H1 (cell line): ENCODE measurements at regions not wholly inside any gene's neighbourhood (a gene's known extent, or its start where the extent isn't known, plus 50 kb on each side); places are given as distances from the start of the nearest gene placed in this dataset.

Experiments
- CTCF ChIA-PET: fragments of 300-600 bp; sonication (Branson Sonifier 250); formaldehyde crosslinking; loops from one replicate; lab custom pipeline; 2021; ENCODE audit not compliant: partially characterized antibody; lab: Charles Lee
- POLR2A ChIA-PET: fragments of 300-600 bp; sonication (Branson Sonifier 250); formaldehyde crosslinking; loops from one replicate; lab custom pipeline; 2021; ENCODE audit warnings: inconsistent platforms; ENCODE audit not compliant: partially characterized antibody; lab: Charles Lee
- DNase-seq, 2 experiments: peaks; one replicate each; pipeline versions ENCODE4 v3.0.0 to v3.0.0-alpha.2; 2010 to 2022; ENCODE audit warnings: low spot score in 2 of 2, low read depth in 1 of 2, mixed read lengths in 1 of 2
- FAIRE-seq: peaks from 2 replicates; lab custom pipeline; 2011; peaks lifted over from hg19 to GRCh38; lab: Jason Lieb, UNC
- H2AFZ ChIP-seq: 2 replicates; pipeline ENCODE4 v1.8.1; 2012; ENCODE audit warnings: low read length, inconsistent platforms
- H2AK5ac ChIP-seq: 2 replicates; pipeline ENCODE4 v1.6.1; 2013; ENCODE audit warnings: low read depth, low read length
- H2BK120ac ChIP-seq: replicated peaks from 2 replicates; pipeline ENCODE3; 2013; ENCODE audit warnings: low read depth, low read length, inconsistent platforms
- H2BK12ac ChIP-seq: 2 replicates; pipeline ENCODE4 v1.6.1; 2013; ENCODE audit warnings: low read depth, low read length
- H2BK15ac ChIP-seq: 2 replicates; pipeline ENCODE4 v1.6.1; 2013; ENCODE audit warnings: low read length
- H2BK20ac ChIP-seq: 2 replicates; pipeline ENCODE4 v1.6.1; 2013; ENCODE audit warnings: low read length
- H2BK5ac ChIP-seq: 2 replicates; pipeline ENCODE4 v1.6.1; 2013; ENCODE audit warnings: low read depth, low read length
- H3K14ac ChIP-seq: 2 replicates; pipeline ENCODE4 v1.6.1; 2013; ENCODE audit warnings: inconsistent platforms; ENCODE audit not compliant: insufficient read length
- H3K18ac ChIP-seq: 2 replicates; pipeline ENCODE4 v1.6.1; 2013; ENCODE audit warnings: low read length; ENCODE audit errors: extremely low read depth
- H3K23ac ChIP-seq: 2 replicates; pipeline ENCODE4 v1.6.1; 2013; ENCODE audit warnings: inconsistent platforms; ENCODE audit not compliant: insufficient read length
- H3K23me2 ChIP-seq: 2 replicates; pipeline ENCODE4 v1.6.1; 2013; ENCODE audit warnings: low read depth, low read length
- H3K27ac ChIP-seq: 2 replicates; pipeline ENCODE4 v1.6.1; 2011; ENCODE audit warnings: low read depth, low read length, inconsistent platforms
- H3K27me3 ChIP-seq, 4 experiments: replicated peaks in 1 of 4; 1 replicate in 1 of 4; 2 replicates in 3 of 4; pipeline versions ENCODE4 v1.6.1 to v1.8.1; 2011 to 2013; ENCODE audit warnings: low read length in 3 of 4, mild to moderate bottlenecking in 3 of 4, inconsistent platforms in 2 of 4, mixed read lengths in 2 of 4, moderate library complexity in 1 of 4; ENCODE audit not compliant: control insufficient read depth in 3 of 4, insufficient read depth in 3 of 4; ENCODE audit errors: extremely low read depth in 1 of 4
- H3K36me3 ChIP-seq, 4 experiments: 2 replicates each; pipeline versions ENCODE4 v1.6.1 to v1.8.1; 2011 to 2013; ENCODE audit warnings: mild to moderate bottlenecking in 4 of 4, low read length in 3 of 4, moderate library complexity in 2 of 4, control low read depth in 1 of 4, inconsistent platforms in 1 of 4; ENCODE audit not compliant: insufficient read depth in 4 of 4, control insufficient read depth in 2 of 4
- H3K4ac ChIP-seq: replicated peaks from 2 replicates; pipeline ENCODE3; 2013; ENCODE audit warnings: low read length, low read depth, mixed read lengths, inconsistent platforms; ENCODE audit not compliant: insufficient read length
- H3K4me1 ChIP-seq, 4 experiments: replicated peaks in 1 of 4; 1 replicate in 1 of 4; 2 replicates in 3 of 4; pipeline versions ENCODE4 v1.6.1 to v1.8.1; 2011 to 2013; ENCODE audit warnings: low read length in 3 of 4, inconsistent platforms in 2 of 4, mixed read lengths in 1 of 4; ENCODE audit not compliant: insufficient read depth in 4 of 4, control insufficient read depth in 3 of 4
- H3K4me2 ChIP-seq, 2 experiments: 2 replicates each; pipeline versions ENCODE4 v1.6.1 to v1.8.1; 2011 to 2013; ENCODE audit warnings: low read depth in 2 of 2, low read length in 2 of 2, control low read depth in 1 of 2, inconsistent platforms in 1 of 2, mild to moderate bottlenecking in 1 of 2; ENCODE audit not compliant: insufficient read depth in 1 of 2
- H3K4me3 ChIP-seq, 4 experiments: fragments of 200-600, 300-600 bp in 1 of 4; sonication (generic), shearing (Covaris generic), sonication (Bioruptor Twin) in 1 of 4; 2 replicates each; pipeline versions ENCODE4 v1.5.1 to v1.8.1; 2011 to 2016; ENCODE audit warnings: low read length in 4 of 4, low read depth in 3 of 4, control low read depth in 2 of 4, inconsistent platforms in 2 of 4, mild to moderate bottlenecking in 2 of 4, mixed read lengths in 1 of 4, moderate library complexity in 1 of 4; ENCODE audit not compliant: insufficient read depth in 2 of 4; ENCODE audit errors: extremely low read depth in 1 of 4
- H3K56ac ChIP-seq: replicated peaks from 2 replicates; pipeline ENCODE3; 2013; ENCODE audit warnings: low read depth, mild to moderate bottlenecking, mixed read lengths, low read length, inconsistent platforms; ENCODE audit not compliant: insufficient read length
- H3K79me1 ChIP-seq: 2 replicates; pipeline ENCODE4 v1.6.1; 2013; ENCODE audit warnings: low read depth, low read length, control low read depth
- H3K79me2 ChIP-seq, 2 experiments: 2 replicates each; pipeline versions ENCODE4 v1.6.1 to v1.8.1; 2012 to 2013; ENCODE audit warnings: low read length in 2 of 2, mild to moderate bottlenecking in 2 of 2, inconsistent platforms in 1 of 2; ENCODE audit not compliant: insufficient read depth in 2 of 2, control insufficient read depth in 1 of 2
- H3K9ac ChIP-seq, 4 experiments: replicated peaks in 1 of 4; 1 replicate in 1 of 4; 2 replicates in 3 of 4; pipeline versions ENCODE4 v1.6.1 to v1.8.1; 2011 to 2013; ENCODE audit warnings: low read depth in 3 of 4, low read length in 3 of 4, control low read depth in 2 of 4, mild to moderate bottlenecking in 2 of 4, moderate library complexity in 2 of 4, inconsistent platforms in 1 of 4; ENCODE audit errors: extremely low read depth in 1 of 4
- H3K9me3 ChIP-seq, 2 experiments: 2 replicates each; pipeline versions ENCODE4 v1.6.1 to v1.8.1; 2012 to 2013; ENCODE audit warnings: mild to moderate bottlenecking in 2 of 2, moderate library complexity in 2 of 2, control low read depth in 1 of 2, inconsistent platforms in 1 of 2, low read depth in 1 of 2, low read length in 1 of 2, mixed read lengths in 1 of 2; ENCODE audit not compliant: insufficient read depth in 2 of 2
- H4K20me1 ChIP-seq, 2 experiments: replicated peaks in 1 of 2; 2 replicates each; pipeline versions ENCODE3 to v1.8.1; 2011 to 2013; ENCODE audit warnings: inconsistent platforms in 2 of 2, low read length in 2 of 2, mild to moderate bottlenecking in 1 of 2; ENCODE audit not compliant: insufficient read depth in 2 of 2, control insufficient read depth in 1 of 2
- H4K5ac ChIP-seq: 2 replicates; pipeline ENCODE4 v1.6.1; 2013; ENCODE audit warnings: low read length, low read depth, mixed read lengths, inconsistent platforms; ENCODE audit not compliant: insufficient read length
- H4K8ac ChIP-seq: 2 replicates; pipeline ENCODE4 v1.8.0; 2013; ENCODE audit warnings: mild to moderate bottlenecking, moderate library complexity, low read length, inconsistent platforms; ENCODE audit not compliant: insufficient read depth; ENCODE audit errors: extremely low read depth
- H4K91ac ChIP-seq: replicated peaks from 2 replicates; pipeline ENCODE3; 2013; ENCODE audit warnings: low read length, mixed read lengths, inconsistent platforms; ENCODE audit not compliant: insufficient read length
- ASH2L ChIP-seq: fragments of 200-600, 300-600 bp; sonication (generic); IDR thresholded peaks from one replicate; pipeline ENCODE4 v1.7.1; 2017; ENCODE audit warnings: low read length
- BCL11A ChIP-seq, 2 experiments: IDR thresholded peaks; one replicate each; pipeline ENCODE4 v1.6.1; 2011; ENCODE audit warnings: low read depth in 2 of 2, low read length in 2 of 2, mild to moderate bottlenecking in 2 of 2
- CBX5 ChIP-seq: fragments of 300-800, 300-1000 bp; sonication (generic); IDR thresholded peaks from 2 replicates; pipeline ENCODE4 v1.7.1; 2016; ENCODE audit warnings: antibody characterized with exemption, low read length, low read depth
- CEBPB ChIP-seq: IDR thresholded peaks from 2 replicates; pipeline ENCODE4 v1.6.1; 2012; ENCODE audit warnings: low read depth, low read length
- FOSL1 ChIP-seq: IDR thresholded peaks from 2 replicates; pipeline ENCODE4 v1.6.1; 2011; ENCODE audit warnings: mild to moderate bottlenecking, low read depth, low read length, moderate library complexity; ENCODE audit not compliant: insufficient read depth
- GABPA ChIP-seq: IDR thresholded peaks from 2 replicates; pipeline ENCODE4 v1.6.1; 2011; ENCODE audit warnings: mild to moderate bottlenecking, low read length, moderate library complexity, borderline replicate concordance; ENCODE audit not compliant: insufficient read depth
- JUN ChIP-seq: IDR thresholded peaks from 2 replicates; pipeline ENCODE4 v1.6.1; 2011; ENCODE audit warnings: low read depth, mild to moderate bottlenecking, improper control_type of control experiment, low read length
- KDM1A ChIP-seq: fragments of 200-600, 300-600 bp; sonication (generic); IDR thresholded peaks from 2 replicates; pipeline ENCODE4 v1.7.1; 2016; ENCODE audit warnings: mild to moderate bottlenecking, low read length, borderline replicate concordance
- RBBP5 ChIP-seq: IDR thresholded peaks from 2 replicates; pipeline ENCODE4 v1.7.1; 2012; ENCODE audit warnings: low read depth, mild to moderate bottlenecking, inconsistent platforms, low read length, moderate library complexity, borderline replicate concordance
- RFX5 ChIP-seq: IDR thresholded peaks from 2 replicates; pipeline ENCODE4 v1.6.1; 2011; ENCODE audit warnings: low read depth, low read length, improper control_type of control experiment, borderline replicate concordance
- SIN3A ChIP-seq, 2 experiments: IDR thresholded peaks in 1 of 2; conservative IDR thresholded peaks in 1 of 2; 2 replicates each; pipeline ENCODE4 v1.6.1; 2011 to 2012; ENCODE audit warnings: low read length in 2 of 2, improper control_type of control experiment in 1 of 2, low read depth in 1 of 2, mild to moderate bottlenecking in 1 of 2
- SP1 ChIP-seq: IDR thresholded peaks from 2 replicates; pipeline ENCODE4 v1.6.1; 2011; ENCODE audit warnings: low read depth, low read length
- SP2 ChIP-seq: IDR thresholded peaks from 2 replicates; pipeline ENCODE4 v1.6.1; 2012; ENCODE audit warnings: mild to moderate bottlenecking, low read length, inconsistent platforms
- TAF7 ChIP-seq: optimal IDR thresholded peaks from 2 replicates; pipeline ENCODE3; 2011; ENCODE audit warnings: low read depth, mild to moderate bottlenecking, inconsistent platforms, low read length, moderate library complexity, borderline replicate concordance
- YY1 ChIP-seq: IDR thresholded peaks from 2 replicates; pipeline ENCODE4 v1.6.1; 2011; ENCODE audit warnings: low read depth, mild to moderate bottlenecking, low read length
- WGBS, 2 experiments: shearing (Covaris generic) in 1 of 2; methylation state at CpG; one replicate each; pipeline versions ENCODE4 v1.1.6 to v1.1.7; 2013 to 2015; ENCODE audit warnings: low lambda C conversion rate in 2 of 2, mixed read lengths in 2 of 2, inconsistent platforms in 1 of 2, low coverage in 1 of 2, missing lambda C conversion rate in 1 of 2; ENCODE audit not compliant: insufficient replicate concordance in 2 of 2, insufficient coverage in 1 of 2, insufficient read length in 1 of 2; ENCODE audit errors: extremely low coverage in 1 of 2, missing lambda C conversion rate in 1 of 2; 5-methylcytosine and 5-hydroxymethylcytosine counted together
- TF ChIP-seq, protein P1 (sequence below): IDR thresholded peaks from 2 replicates; pipeline ENCODE4 v1.6.1; 2012; ENCODE audit warnings: inconsistent platforms

DNA sequence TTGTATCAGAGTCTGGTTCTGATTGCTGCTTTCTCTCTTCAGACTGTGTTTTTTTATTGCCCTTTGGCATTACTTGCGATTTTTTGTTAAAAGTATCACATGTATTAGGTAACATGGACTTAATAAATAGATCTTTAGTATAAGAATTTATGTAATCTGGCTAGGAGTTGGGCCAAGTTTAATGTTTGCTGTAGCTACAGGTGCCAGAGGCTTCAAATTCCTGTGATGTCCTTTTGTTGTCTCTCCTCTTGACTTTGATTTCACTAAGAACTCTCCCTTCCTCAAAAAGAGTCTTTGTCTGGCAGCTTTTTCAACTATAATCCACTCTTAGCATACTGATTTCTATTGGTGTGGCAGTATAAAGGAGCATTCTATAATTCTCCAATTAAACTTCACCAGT is 313.1 kb downstream of the DTWD2 start:
- Histone ChIP-seq H3K9me3 (no peaks in the 10 kb centered on the region), H3K9ac (no peak overlapping the region), H3K27me3 (no peaks in the 10 kb centered on the region), H3K4ac (no peak overlapping the region), H4K91ac (no peak overlapping the region), H3K4me1 (no peaks in the 10 kb centered on the region), H4K20me1 (no peaks in the 10 kb centered on the region), H3K4me3 (no peak overlapping the region), H2BK5ac (no peak overlapping the region), H3K4me2 (no peak overlapping the region), H3K79me2 (no peaks in the 10 kb centered on the region), H3K79me1 (no peaks in the 10 kb centered on the region), H2BK12ac (no peak overlapping the region), H3K23ac (no peak overlapping the region), H4K8ac (no peak overlapping the region), H2BK120ac (no peak overlapping the region), H3K27ac (no peak overlapping the region), H2BK20ac (no peak overlapping the region), H3K56ac (no peak overlapping the region), H2BK15ac (no peak overlapping the region), H2AK5ac (no peak overlapping the region), H3K23me2 (no peaks in the 10 kb centered on the region), H2AFZ (no peak overlapping the region), H3K18ac (no peak overlapping the region), H3K14ac (no peak overlapping the region), H3K36me3 (no peaks in the 10 kb centered on the region), H4K5ac (no peak overlapping the region)
- no peak for TF ChIP-seq JUN
- TF ChIP-seq BCL11A (IDR thresholded peaks at IDR 0.05; ENCODE audit: low read depth in 2 of 2, low read length in 2 of 2) = no peak
- TF ChIP-seq SP1 = no peak
- no peak for TF ChIP-seq CEBPB
- no peak for TF ChIP-seq YY1
- no peak for TF ChIP-seq SP2
- no peak for TF ChIP-seq ASH2L
- no peak for TF ChIP-seq CBX5
- no peak for TF ChIP-seq SIN3A (conservative IDR thresholded peaks at IDR 0.05 in 1 of 2, IDR thresholded peaks at IDR 0.05 in 1 of 2; ENCODE audit: low read depth in 1 of 2, low read length in 2 of 2)
- no peak for TF ChIP-seq RBBP5
- TF ChIP-seq TAF7 = no peak
- TF ChIP-seq GABPA = no peak
- no peak for TF ChIP-seq KDM1A
- TF ChIP-seq FOSL1 = no peak
- TF ChIP-seq RFX5 = no peak
- TF ChIP-seq, protein P1, sequence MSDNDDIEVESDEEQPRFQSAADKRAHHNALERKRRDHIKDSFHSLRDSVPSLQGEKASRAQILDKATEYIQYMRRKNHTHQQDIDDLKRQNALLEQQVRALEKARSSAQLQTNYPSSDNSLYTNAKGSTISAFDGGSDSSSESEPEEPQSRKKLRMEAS = no peak
- DNase-seq = no peak
- ChIA-PET CTCF (no interaction called here), POLR2A (no interaction called here)
- WGBS, 2 experiments = 92% methylated on average over 1 of the region's 1 CpG; no CpG with 5 or more reads in 1 of the 2 experiments
- no peak for FAIRE-seq
